GM21423 (cell line): ENCODE measurements at regions not wholly inside any gene's neighbourhood (a gene's known extent, or its start where the extent isn't known, plus 50 kb on each side); places are given as distances from the start of the nearest gene placed in this dataset.

Source experiments
- ATAC-seq: cut with Tn5 transposase; IDR thresholded peaks from one replicate; pipeline ENCODE4 v1.9.1; 2021; ENCODE audit warnings: mild to moderate bottlenecking, moderate library complexity; ENCODE audit not compliant: unreplicated experiment

- ATAC-seq: no peak
Observed at GRCh38 chr11:134822897-134823296, 410.9 kb upstream of the B3GAT1 start.

- ATAC-seq: no peak
Observed at GRCh38 chr11:134821422-134821821, 409.4 kb upstream of the B3GAT1 start.

- ATAC-seq: no peak
Observed at GRCh38 chr11:134819041-134819440, 407.0 kb upstream of the B3GAT1 start.

- no peak for ATAC-seq
Observed at GRCh38 chr11:134818516-134818915, 406.5 kb upstream of the B3GAT1 start.

DNA sequence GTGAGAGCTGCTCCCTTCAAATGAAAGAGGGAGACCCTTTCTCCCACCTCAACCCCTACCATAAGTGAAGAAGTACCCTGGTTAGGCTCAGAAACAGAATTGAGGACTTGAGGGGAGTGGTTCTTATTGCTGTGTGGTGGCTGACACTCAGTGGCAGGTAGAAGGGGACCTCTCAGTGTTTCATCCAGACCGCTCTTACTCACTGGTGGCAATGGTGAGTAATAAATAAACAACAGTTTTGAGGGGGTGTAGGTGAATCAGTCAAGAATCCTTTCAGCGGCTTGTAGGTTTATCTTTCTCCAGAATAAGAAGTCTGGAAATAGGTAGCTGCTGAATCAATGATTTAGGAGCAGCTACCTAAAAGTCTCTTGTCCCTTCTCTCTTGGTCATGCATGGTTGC, 403.4 kb upstream of the B3GAT1 start:
- no peak for ATAC-seq

DNA sequence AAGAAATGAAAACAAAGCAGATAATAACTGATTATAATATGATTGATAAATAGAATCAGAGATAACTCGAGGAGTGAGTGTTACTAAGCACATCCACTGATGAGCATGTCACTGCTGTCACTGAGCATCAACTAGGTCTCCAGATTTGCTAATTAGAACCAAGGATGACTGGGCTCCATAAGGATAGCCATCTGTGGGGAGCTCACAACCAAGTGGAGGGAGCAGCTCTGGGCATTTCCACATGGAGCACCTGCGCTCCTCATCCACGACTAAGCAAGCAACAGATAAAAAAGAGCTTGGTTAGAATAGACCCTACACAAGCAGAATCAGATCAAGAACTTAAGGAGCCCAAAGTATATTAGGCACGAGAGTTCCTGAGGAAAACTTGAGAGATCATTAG, 396.0 kb upstream of the B3GAT1 start:
- ATAC-seq: no peak

DNA sequence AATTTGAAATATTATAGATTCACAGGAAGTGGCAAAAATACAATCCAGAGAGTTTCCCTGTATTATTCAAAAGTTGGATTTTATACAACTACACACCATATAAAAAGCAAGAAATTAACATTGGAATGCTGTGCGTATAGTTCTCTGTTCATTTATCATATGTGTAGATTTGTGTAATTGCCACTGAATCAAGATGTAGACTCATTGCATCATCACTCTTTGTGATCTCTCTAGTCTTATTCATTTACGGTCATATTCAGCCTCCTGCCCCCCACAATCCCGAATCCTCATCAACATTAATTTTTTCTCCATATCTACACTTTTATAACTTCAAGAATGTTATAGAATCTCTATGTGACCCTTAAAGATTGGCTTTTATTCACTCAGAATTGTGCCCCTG, 390.6 kb upstream of the B3GAT1 start:
- no peak for ATAC-seq

DNA sequence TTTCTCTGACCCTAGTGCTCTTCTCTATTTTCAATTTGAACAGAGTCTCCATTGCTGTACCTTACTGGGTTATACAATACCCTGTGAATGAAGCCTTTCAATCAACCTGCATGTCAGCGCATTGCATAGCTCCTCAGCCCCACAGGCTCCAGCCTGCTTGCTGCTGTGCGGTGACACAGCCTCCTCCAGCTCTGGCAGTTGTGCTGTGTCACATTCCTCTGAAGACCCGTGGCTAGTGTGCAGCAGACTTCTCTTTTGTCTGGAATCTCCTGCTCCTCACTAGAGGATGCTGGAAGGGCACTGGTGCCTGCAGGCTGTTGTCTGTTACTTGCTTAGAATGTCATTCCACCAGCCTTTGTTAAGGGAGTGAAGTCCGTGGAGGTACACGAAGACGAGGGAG, 390.1 kb upstream of the B3GAT1 start:
- ATAC-seq: no peak

GRCh38 chr11:134801570-134801969, 389.5 kb upstream of the B3GAT1 start:
- no peak for ATAC-seq

DNA sequence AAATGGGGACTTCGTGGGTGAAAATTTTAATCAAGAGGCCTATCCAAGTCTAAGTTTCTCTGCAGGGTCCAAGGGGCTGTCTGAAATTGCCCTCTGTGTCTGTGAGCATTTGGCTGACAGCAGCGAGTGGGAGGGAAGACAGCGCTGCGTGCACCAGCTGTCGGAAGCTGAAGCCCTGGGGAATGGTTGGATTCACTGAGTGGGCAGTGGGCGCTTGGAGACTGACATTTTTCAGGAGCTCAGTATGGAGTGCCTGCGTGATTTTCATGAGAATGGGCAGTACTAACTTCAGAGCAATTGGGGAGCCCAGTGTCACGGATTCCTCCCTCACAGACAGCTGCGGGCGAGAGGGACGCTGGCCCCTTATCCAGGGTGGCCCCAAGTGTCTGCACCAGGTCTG, 388.8 kb upstream of the B3GAT1 start:
- no peak for ATAC-seq

DNA sequence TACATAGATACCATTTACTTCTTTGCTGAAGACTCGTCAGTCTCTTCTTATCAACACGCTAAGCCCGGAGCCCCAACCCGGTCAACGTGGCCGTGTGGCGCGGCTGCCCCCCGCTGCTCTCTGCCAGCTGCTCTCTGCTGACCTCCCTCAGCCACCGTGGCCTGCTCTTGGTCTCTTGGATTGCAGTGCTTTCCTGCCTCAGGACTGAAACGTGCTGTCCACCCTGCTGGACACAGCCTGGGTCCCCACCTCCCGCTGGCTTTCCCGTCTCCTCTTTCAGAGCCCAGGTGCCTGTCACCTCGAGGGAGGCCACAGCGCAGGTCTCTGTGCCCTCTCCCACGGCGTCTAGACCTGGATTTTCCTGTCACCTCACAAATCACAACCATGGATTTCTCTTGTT, 388.1 kb upstream of the B3GAT1 start:
- ATAC-seq: no peak

- ATAC-seq: no peak
Observed at GRCh38 chr11:134799386-134799785, 387.3 kb upstream of the B3GAT1 start.

DNA sequence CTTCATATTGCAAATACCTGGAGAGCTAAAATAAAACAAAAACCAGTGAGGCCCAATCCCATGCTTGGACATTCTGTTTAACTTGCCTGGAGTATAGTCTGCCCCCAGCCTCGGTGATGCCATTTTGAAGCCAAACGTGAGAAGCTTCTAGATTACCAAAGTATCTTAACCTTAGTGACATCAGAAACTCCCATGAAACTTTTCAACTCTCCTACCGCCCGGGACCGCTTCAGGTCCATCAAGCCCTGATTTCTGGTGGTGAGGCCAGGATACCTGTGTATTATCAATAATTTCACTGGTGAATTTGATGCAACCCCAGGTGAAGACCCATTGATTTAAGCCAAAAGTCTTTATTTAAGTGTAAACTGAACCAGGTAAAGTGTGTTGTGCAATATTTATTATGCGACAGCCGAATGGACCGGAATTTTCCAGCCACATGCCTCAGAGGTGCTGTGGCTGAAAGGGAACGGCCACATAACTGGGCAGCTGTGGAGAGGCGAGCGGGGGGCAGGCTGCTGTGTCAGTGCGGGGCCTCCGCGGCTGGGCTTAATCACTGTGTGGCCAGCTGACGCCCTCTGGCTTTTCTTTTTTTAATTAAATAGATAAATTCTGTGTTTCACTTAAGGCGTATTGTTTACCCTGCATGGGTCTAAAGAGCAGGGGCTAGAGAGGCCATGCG, 385.5 kb upstream of the B3GAT1 start:
- no peak for ATAC-seq

DNA sequence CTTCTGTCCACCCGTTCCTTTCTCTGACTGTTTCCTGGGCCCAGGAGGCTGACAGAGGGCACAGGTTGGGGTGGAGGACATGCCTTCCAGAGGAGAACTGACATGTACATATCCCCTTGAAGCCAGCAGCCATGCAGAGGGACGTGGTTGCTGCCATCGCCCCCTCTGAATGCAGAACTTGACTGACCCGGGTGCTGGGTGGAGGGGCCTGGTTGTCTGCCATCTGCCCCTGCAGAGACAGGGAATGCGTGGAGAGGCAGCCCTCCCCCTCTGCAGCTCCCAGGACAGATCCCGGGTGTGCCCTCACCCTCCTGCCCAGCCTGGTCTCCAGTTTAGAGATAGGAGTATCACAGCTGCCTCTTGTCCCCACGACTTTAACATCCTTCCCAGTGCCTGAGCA, 383.0 kb upstream of the B3GAT1 start:
- ATAC-seq: no peak

GRCh38 chr11:134794192-134794591, 382.1 kb upstream of the B3GAT1 start:
- ATAC-seq: no peak

- ATAC-seq: no peak
Observed at GRCh38 chr11:134792677-134793076, 380.6 kb upstream of the B3GAT1 start.

GRCh38 chr11:134792044-134792443, 380.0 kb upstream of the B3GAT1 start:
- ATAC-seq: no peak

- ATAC-seq: no peak
Observed at GRCh38 chr11:134791102-134791501, 379.1 kb upstream of the B3GAT1 start.

DNA sequence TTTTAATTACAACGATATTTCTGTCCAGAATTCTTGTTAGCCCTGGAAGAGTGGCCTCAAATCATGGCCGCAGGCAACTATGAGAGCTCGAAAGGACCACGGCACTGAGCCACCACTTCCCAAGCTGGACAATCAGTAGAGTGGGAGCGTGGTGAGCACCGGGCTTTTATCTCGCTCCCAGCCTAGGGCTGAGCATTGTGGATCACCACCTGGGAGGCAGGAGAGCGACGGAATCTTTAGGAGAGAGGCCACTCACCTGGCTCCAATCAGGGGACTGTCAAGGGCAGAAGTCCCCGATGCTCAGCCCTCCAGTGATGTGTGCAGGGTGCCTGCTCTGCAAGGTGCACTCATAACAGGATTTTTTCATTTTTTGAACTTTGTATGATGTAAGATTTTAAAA, 377.1 kb upstream of the B3GAT1 start:
- no peak for ATAC-seq

DNA sequence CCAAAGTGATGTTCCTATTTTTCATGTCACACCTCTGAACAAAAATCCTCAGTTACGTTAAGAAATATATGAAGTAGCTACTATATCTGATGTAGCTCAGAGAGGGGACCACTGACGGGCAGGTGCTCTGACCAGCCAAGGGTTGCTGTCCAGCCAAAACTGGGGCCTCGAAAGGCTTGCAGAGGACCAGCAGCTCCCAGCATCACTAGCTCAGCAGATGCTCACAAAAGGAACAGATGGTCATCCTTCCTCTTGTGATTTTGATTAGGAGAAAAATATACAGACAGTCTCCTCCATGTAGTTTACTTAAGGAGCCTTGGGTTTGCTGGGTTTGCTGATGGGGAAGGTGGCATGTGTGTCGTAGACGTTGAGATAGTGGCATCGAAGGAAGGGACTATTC, 374.6 kb upstream of the B3GAT1 start:
- no peak for ATAC-seq

- ATAC-seq: no peak
Observed at GRCh38 chr11:134785660-134786284, 373.7 kb upstream of the B3GAT1 start.

- ATAC-seq: no peak
Observed at GRCh38 chr11:134785059-134785458, 373.0 kb upstream of the B3GAT1 start.

DNA sequence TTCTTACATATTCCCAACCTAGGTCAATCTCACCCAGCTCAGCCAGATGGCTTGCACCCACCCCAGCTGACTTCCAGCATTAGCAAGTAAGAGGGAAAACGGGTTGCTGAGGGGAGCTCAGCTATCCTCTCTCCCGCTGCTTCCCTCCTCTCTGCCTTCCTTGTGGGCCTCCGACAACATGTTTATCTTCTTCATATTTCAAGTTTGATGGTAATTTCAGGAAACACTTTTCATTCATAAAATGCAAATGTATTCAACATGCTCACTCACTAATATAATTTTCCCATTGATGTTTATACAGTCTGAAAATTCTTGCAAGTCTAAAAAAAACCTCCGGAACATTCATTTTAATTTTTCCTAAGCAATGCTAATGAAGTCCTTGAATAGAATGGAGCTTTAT, 372.5 kb upstream of the B3GAT1 start:
- no peak for ATAC-seq
